Gastrocnemius medialis (tissue), 4 donors: ENCODE measurements at regions not wholly inside any gene's neighbourhood (a gene's known extent, or its start where the extent isn't known, plus 50 kb on each side); places are given as distances from the start of the nearest gene placed in this dataset.

ENCODE experiments used
- CTCF ChIP-seq, 5 experiments: fragments of 450-650 bp in 3 of 5; fragments of 200-600 bp in 2 of 5; sonication (generic) in 2 of 5; IDR thresholded peaks in 4 of 5; conservative IDR thresholded peaks in 1 of 5; 1 replicate in 4 of 5; 2 replicates in 1 of 5; pipeline ENCODE4 v1.5.1; 2016 to 2019; ENCODE audit warnings: antibody characterized with exemption in 5 of 5, mild to moderate bottlenecking in 3 of 5, moderate library complexity in 3 of 5
- POLR2A ChIP-seq, 2 donors: fragments of 450-650 bp; IDR thresholded peaks; one replicate each; pipeline ENCODE4 v1.6.1; 2017; ENCODE audit warnings: antibody characterized with exemption in 2 of 2, mild to moderate bottlenecking in 2 of 2, moderate library complexity in 2 of 2

- TF ChIP-seq CTCF (IDR thresholded peaks at IDR 0.05 in 4 of 5, conservative IDR thresholded peaks at IDR 0.05 in 1 of 5) (no peak), POLR2A (IDR thresholded peaks at IDR 0.05) (no peak)
These were observed 60.7 kb upstream of the RAPGEF4 start for GRCh38 chr2:172674968-172675303.
